ENCODE measurements at regions not wholly inside any gene's neighbourhood (a gene's known extent, or its start where the extent isn't known, plus 50 kb on each side); places are given as distances from the start of the nearest gene placed in this dataset.

DNA sequence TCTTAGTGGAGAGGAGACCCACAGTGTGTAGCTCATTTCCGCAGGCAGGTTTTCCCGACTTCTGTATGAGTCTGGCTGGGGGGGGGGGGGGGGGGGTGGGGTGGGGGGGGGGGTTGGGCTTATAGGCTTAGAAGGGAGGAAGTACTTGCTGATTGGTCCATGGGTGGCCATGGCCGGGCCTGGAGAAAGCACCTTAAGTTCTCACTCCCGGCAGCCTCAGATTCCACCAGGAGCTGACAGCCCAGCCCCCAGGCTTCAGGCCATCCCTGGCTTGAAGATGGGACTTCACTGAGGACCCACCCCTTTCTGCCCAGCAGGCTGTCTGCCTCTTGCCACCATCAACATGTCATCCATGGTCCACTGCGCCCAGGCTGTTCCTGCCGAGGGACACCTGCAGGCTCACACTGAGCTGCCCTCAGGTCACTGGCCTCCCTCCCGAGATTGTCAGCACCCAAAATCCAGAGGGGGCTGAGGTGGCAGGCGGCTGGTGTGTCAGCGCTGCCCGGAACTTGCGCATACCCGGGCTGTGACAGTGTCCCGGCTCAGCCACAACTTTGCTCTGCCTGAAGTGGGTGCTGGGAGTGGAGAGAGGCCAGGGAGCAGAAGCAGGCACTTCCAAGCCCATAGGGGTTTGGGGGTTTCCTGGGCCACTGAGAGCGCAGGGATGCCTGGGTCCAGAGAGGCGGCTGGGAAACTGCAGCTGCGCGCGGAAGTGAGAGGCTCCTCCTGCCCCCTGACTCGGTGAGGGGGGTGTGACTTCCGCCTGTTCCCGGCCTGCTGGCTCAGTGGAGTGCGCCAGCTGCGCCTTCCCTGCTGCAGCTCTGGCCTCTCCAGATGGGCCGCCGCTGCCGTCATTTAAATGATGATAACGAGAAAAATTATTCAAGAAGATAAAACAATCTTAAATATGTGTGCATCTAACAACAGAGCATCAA is 256.1 kb downstream of the RPRM start:
- no peak for DNase-seq (ENCODE audit: low read depth, low spot score)
- Mint-ChIP-seq H3K4me3 (no peak overlapping the region), H3K4me1 (no peaks in the 10 kb centered on the region), H3K27me3 (ENCODE audit: low read depth) (peaks cover 2% of the 10 kb centered on the region), H3K36me3 (ENCODE audit: low read depth) (no peaks in the 10 kb centered on the region), H3K27ac (ENCODE audit: unreplicated experiment) (peak overlapping the region; percentile 75), H3K9me3 (peaks cover 10% of the 10 kb centered on the region)
- TF ChIP-seq, protein P1, sequence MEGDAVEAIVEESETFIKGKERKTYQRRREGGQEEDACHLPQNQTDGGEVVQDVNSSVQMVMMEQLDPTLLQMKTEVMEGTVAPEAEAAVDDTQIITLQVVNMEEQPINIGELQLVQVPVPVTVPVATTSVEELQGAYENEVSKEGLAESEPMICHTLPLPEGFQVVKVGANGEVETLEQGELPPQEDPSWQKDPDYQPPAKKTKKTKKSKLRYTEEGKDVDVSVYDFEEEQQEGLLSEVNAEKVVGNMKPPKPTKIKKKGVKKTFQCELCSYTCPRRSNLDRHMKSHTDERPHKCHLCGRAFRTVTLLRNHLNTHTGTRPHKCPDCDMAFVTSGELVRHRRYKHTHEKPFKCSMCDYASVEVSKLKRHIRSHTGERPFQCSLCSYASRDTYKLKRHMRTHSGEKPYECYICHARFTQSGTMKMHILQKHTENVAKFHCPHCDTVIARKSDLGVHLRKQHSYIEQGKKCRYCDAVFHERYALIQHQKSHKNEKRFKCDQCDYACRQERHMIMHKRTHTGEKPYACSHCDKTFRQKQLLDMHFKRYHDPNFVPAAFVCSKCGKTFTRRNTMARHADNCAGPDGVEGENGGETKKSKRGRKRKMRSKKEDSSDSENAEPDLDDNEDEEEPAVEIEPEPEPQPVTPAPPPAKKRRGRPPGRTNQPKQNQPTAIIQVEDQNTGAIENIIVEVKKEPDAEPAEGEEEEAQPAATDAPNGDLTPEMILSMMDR (conservative IDR thresholded peaks at IDR 0.05) = no peak

DNA sequence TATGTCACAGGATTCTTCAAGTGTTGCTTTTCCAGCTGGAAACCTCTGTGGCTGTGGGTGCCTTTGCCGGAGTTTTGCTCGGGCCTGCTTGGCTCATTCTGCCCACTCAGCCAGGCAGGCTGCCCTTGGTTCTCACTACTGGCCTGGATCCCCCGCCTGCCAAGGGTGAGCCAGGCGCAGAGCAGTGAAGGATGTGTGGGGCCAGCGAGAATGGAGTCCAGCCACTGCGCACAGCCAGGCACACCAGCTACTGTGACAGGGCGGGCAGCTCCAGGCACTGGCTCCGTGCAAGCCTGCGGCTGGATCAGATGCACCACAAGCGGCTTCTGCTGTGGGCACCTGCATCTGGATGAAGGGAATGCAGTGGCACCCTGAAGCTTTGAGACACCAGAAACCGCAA is 257.1 kb downstream of the RPRM start:
- Mint-ChIP-seq H3K4me1 (no peaks in the 10 kb centered on the region), H3K27me3 (ENCODE audit: low read depth) (no peaks in the 10 kb centered on the region), H3K36me3 (ENCODE audit: low read depth) (no peaks in the 10 kb centered on the region), H3K27ac (ENCODE audit: unreplicated experiment) (no peak overlapping the region), H3K9me3 (peaks cover 3% of the 10 kb centered on the region), H3K4me3 (no peak overlapping the region)
- TF ChIP-seq, protein P1 (conservative IDR thresholded peaks at IDR 0.05) = no peak
- no peak for DNase-seq (ENCODE audit: low read depth, low spot score)

DNA sequence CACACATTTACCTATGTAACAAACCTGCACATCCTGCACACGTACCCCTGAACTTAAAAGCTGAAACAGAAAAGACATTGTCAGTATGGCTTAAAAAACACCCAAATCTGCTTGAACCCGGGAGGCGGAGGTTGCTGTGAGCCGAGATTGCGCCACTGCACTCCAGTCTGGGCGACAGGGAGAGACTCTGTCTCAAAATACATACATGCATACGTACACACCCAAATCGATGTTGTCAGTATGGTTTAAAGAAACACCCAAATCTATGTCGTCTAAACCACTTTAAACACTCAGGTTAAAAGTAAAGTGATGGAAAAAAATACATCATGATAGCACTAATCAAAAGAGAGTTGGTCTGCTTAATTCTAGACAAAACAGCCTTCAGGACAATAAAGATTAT is 257.5 kb downstream of the RPRM start:
- no peaks in the 10 kb centered on the region for H3K36me3 Mint-ChIP-seq (ENCODE audit: low read depth)
- DNase-seq (ENCODE audit: low read depth, low spot score) = no peak
- H3K4me3 Mint-ChIP-seq = no peak overlapping the region
- peak overlapping the region; percentile 52 for H3K27ac Mint-ChIP-seq (ENCODE audit: unreplicated experiment)
- TF ChIP-seq, protein P1 (conservative IDR thresholded peaks at IDR 0.05) = no peak
- H3K4me1 Mint-ChIP-seq = no peaks in the 10 kb centered on the region
- no peaks in the 10 kb centered on the region for H3K27me3 Mint-ChIP-seq (ENCODE audit: low read depth)
- H3K9me3 Mint-ChIP-seq = peaks cover 3% of the 10 kb centered on the region

DNA sequence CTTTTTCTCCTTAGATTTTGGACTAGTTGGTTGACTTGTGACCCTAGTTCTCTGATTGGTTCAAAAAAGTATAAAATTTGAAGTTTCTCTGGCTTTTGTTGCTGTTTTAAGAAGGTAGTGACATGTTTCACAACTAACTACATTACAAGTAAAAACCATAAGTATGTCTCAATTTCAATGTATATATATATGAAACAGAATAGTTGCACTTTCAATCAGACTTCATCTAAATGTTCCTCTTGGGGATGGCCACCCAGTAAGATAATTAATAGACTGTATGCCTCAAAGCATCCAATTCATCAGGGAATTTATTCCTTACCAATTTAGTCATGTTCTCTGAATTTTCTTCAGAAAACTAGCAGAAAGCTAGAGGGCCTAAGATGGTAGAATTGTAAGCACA is 259.7 kb downstream of the RPRM start:
- Mint-ChIP-seq H3K9me3 (peaks cover under 1% of the 10 kb centered on the region), H3K27me3 (ENCODE audit: low read depth) (no peaks in the 10 kb centered on the region), H3K36me3 (ENCODE audit: low read depth) (no peaks in the 10 kb centered on the region), H3K4me3 (no peak overlapping the region), H3K27ac (ENCODE audit: unreplicated experiment) (no peak overlapping the region), H3K4me1 (no peaks in the 10 kb centered on the region)
- TF ChIP-seq, protein P1 (conservative IDR thresholded peaks at IDR 0.05) = no peak
- DNase-seq (ENCODE audit: low read depth, low spot score) = no peak

DNA sequence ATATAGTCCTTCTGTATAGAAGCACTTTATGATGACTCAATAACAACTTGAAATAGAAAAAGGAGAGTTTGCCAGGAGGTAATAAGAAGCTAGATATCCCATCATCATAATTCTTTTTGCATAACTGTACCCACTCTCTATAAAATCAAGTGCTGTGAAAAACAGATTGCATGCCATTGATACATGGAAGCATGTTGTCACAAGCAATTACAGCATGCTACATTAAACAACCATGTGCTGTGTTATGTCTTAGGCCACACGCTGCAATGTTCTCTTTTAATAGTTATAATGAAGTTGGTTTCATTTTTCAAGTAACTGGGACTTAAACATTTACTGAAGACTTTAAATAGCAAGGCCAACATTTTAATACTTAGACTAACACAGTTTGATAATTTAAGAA is 264.2 kb downstream of the RPRM start:
- H3K27me3 Mint-ChIP-seq (ENCODE audit: low read depth) = no peaks in the 10 kb centered on the region
- no peaks in the 10 kb centered on the region for H3K9me3 Mint-ChIP-seq
- no peak for DNase-seq (ENCODE audit: low read depth, low spot score)
- no peaks in the 10 kb centered on the region for H3K4me1 Mint-ChIP-seq
- no peak overlapping the region for H3K4me3 Mint-ChIP-seq
- TF ChIP-seq, protein P1 (conservative IDR thresholded peaks at IDR 0.05) = no peak
- no peak overlapping the region for H3K27ac Mint-ChIP-seq (ENCODE audit: unreplicated experiment)
- no peaks in the 10 kb centered on the region for H3K36me3 Mint-ChIP-seq (ENCODE audit: low read depth)

Data from neural crest cell (in vitro differentiated cells).